GM12875 (cell line): ENCODE measurements at regions not wholly inside any gene's neighbourhood (a gene's known extent, or its start where the extent isn't known, plus 50 kb on each side); places are given as distances from the start of the nearest gene placed in this dataset.

ENCODE experiments used
- H3K4me3 ChIP-seq: one replicate; pipeline ENCODE4 v1.5.1; 2011; ENCODE audit warnings: low read depth, low read length, control low read depth
- TF ChIP-seq, protein P1 (sequence below): IDR thresholded peaks from 2 replicates; pipeline ENCODE4 v1.5.1; 2011; ENCODE audit warnings: low read depth, mild to moderate bottlenecking, control low read depth, inconsistent platforms, low read length, moderate library complexity, borderline replicate concordance; ENCODE audit not compliant: insufficient read depth

DNA sequence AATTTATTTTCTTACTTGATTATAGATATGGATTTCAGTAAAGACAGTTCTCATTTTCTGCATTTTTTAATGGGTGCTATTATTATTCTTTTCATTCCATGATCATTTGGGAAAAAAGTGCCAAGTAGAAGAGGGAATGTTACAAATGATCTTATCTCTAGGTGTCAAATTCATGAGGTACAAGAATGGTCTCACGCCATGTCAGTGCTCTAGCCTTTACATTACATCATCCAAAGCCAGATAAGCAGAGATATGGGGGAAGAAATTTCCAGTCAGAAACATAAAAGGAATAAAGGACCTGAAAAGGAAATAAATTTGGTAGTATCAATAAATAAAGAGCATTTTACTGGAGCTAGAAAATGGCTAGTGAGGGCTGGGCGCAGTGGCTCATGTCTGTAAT is 1544.2 kb upstream of the CDH6 start:
- TF ChIP-seq, protein P1, sequence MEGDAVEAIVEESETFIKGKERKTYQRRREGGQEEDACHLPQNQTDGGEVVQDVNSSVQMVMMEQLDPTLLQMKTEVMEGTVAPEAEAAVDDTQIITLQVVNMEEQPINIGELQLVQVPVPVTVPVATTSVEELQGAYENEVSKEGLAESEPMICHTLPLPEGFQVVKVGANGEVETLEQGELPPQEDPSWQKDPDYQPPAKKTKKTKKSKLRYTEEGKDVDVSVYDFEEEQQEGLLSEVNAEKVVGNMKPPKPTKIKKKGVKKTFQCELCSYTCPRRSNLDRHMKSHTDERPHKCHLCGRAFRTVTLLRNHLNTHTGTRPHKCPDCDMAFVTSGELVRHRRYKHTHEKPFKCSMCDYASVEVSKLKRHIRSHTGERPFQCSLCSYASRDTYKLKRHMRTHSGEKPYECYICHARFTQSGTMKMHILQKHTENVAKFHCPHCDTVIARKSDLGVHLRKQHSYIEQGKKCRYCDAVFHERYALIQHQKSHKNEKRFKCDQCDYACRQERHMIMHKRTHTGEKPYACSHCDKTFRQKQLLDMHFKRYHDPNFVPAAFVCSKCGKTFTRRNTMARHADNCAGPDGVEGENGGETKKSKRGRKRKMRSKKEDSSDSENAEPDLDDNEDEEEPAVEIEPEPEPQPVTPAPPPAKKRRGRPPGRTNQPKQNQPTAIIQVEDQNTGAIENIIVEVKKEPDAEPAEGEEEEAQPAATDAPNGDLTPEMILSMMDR, result no peak

DNA sequence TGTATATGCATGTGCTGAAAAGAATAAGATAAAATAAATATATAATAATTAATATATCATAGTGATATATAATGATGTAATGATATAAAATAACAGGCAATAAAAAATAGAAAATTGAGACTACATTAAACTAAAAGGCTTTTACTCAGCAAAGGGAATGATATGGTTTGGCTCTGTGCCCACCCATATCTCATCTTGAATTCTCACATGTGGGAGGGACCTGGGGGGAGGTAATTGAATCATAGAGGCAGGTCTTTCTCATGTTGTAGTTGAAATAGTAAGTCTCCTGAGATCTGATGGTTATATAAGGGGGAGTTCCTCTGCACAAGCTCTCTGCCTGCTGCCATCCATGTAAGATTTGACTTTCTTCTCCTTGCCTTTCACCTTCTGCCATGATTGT is 1550.9 kb upstream of the CDH6 start:
- no peak overlapping the region for H3K4me3 ChIP-seq
- TF ChIP-seq, protein P1, result no peak

More for the DNA sequence above, 1544.2 kb upstream of the CDH6 start:
- H3K4me3 ChIP-seq, result no peak overlapping the region

DNA sequence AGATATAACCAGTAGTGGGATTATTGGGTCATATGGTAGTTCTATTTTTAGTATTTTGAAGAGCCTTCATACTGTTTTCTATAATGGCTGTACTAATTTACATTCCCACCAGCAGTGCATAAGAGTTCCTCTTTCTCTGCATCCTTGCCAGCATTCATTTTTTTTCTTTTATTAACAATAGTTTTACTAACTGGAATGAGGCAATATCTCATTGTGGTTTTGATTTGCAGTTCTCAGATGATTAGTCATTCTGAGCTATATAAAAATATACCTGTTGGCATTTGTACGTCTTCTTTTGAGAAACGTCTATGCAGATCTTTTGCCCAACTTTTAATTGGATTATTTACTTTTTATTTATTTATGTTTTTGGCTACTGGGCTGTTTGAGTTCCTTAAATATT is 1579.3 kb upstream of the CDH6 start:
- TF ChIP-seq, protein P1, result no peak
- H3K4me3 ChIP-seq, result no peak overlapping the region

DNA sequence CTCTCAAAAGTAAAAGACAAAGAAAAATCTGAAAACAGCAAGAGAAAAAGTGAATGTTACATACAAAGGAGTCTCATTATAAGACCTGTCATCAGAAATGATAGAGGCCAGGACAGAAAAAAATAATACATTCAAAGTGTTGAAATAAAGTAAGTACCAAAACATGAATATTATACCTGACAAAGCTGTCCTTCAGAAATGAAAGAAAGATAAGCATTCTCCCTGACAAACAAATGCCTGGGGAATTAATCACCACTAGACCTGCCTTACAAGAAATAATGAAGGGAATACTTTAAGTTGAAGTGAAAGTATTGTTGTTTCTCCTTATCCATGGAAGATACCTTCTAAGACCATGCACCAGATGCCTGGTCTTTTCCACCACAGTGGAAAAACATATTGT is 1605.2 kb upstream of the CDH6 start:
- TF ChIP-seq, protein P1, result no peak

DNA sequence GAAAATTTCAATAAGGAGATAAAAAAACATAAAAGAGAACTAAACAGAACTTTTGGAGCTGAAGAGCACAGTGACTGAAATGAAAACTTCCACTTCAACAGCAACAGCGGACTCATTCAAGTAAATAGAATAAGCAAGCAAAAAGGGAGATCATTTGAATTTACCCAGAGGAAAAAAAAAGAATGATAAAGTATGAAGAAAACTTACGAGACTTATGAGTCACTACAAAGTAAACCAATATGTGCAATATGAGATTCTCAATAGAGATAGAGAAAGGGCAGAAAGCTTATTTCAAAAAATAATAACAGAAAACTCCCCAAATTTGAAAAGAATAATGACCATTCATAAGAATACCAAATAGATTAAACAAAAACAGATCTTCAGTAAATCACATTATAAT is 1605.7 kb upstream of the CDH6 start:
- no peak overlapping the region for H3K4me3 ChIP-seq
- TF ChIP-seq, protein P1, result no peak

More for the DNA sequence above, 1605.2 kb upstream of the CDH6 start:
- H3K4me3 ChIP-seq, result no peak overlapping the region

DNA sequence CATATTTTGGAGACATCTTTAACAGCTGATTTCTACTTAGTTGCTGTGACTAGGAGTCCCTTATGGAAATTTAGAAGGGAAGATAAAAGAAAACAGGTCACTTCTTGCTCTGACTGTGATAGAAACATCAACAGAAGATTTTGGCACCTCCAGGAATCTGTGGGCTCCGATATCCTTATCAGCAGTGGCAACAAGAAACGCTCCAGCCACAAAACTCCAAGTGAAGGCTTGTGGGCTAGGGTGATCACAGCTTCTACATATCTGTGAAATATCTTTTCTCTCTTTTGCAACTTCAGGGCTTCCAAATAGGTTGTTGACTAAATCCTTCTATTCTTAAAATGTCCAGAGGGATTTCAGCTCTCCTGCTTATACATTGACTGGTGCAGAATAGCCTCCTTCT is 1625.5 kb upstream of the CDH6 start:
- TF ChIP-seq, protein P1, result no peak
- no peak overlapping the region for H3K4me3 ChIP-seq

DNA sequence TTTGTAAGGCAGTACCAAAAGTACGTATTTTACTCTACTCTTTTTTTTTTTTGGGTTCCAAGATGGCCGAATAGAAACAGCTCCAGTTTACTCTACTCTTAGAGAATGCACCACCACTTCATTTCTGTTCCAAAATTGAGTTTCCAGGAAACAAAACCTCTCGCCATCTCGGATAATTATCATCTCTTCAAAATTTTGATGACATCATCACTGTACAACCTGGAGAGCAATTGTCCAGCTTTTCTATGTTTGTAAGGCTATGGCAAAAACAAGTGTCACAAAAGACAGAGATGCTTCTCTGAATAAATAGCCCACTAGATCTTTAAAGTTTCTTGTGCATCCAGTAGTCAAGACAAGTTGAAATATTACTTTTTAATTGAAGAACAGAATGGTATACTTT is 1631.9 kb upstream of the CDH6 start:
- H3K4me3 ChIP-seq, result no peak overlapping the region
- TF ChIP-seq, protein P1, result no peak
